ENCODE measurements at regions not wholly inside any gene's neighbourhood (a gene's known extent, or its start where the extent isn't known, plus 50 kb on each side); places are given as distances from the start of the nearest gene placed in this dataset.

- no peak for DNase-seq
Observed at GRCh38 chr10:106435081-106435480, 729.4 kb downstream of the SORCS1 start.

GRCh38 chr10:106424981-106425380 lies 739.5 kb downstream of the SORCS1 start:
- no peaks in the 10 kb centered on the region for H3K27me3 ChIP-seq
- intact Hi-C loops (cut with DNase I): no loop called here
- no peaks in the 10 kb centered on the region for H3K36me3 ChIP-seq
- H3K4me1 ChIP-seq: no peaks in the 10 kb centered on the region
- no peak overlapping the region for H3K27ac ChIP-seq
- TF ChIP-seq, protein P1, sequence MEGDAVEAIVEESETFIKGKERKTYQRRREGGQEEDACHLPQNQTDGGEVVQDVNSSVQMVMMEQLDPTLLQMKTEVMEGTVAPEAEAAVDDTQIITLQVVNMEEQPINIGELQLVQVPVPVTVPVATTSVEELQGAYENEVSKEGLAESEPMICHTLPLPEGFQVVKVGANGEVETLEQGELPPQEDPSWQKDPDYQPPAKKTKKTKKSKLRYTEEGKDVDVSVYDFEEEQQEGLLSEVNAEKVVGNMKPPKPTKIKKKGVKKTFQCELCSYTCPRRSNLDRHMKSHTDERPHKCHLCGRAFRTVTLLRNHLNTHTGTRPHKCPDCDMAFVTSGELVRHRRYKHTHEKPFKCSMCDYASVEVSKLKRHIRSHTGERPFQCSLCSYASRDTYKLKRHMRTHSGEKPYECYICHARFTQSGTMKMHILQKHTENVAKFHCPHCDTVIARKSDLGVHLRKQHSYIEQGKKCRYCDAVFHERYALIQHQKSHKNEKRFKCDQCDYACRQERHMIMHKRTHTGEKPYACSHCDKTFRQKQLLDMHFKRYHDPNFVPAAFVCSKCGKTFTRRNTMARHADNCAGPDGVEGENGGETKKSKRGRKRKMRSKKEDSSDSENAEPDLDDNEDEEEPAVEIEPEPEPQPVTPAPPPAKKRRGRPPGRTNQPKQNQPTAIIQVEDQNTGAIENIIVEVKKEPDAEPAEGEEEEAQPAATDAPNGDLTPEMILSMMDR (IDR thresholded peaks at IDR 0.05): no peak
- DNase-seq (no peak), ATAC-seq (no peak)
- no peak overlapping the region for H3K4me3 ChIP-seq
- H3K9me3 ChIP-seq: no peaks in the 10 kb centered on the region

More at GRCh38 chr10:106435081-106435480, 729.4 kb downstream of the SORCS1 start:
- Histone ChIP-seq H3K4me3 (no peak overlapping the region), H3K27ac (no peak overlapping the region), H3K27me3 (no peaks in the 10 kb centered on the region), H3K9me3 (no peaks in the 10 kb centered on the region), H3K4me1 (no peaks in the 10 kb centered on the region), H3K36me3 (no peaks in the 10 kb centered on the region)
- ATAC-seq: no peak
- TF ChIP-seq, protein P1 (IDR thresholded peaks at IDR 0.05): no peak
- intact Hi-C loops (cut with DNase I): no loop called here

- DNase-seq (no peak), ATAC-seq (no peak)
- Histone ChIP-seq H3K27ac (no peak overlapping the region), H3K4me1 (no peaks in the 10 kb centered on the region), H3K27me3 (no peaks in the 10 kb centered on the region), H3K4me3 (no peak overlapping the region), H3K9me3 (no peaks in the 10 kb centered on the region), H3K36me3 (no peaks in the 10 kb centered on the region)
- intact Hi-C loops (cut with DNase I): no loop called here
- TF ChIP-seq, protein P1 (IDR thresholded peaks at IDR 0.05): no peak
Observed at GRCh38 chr10:106424054-106424453, 740.5 kb downstream of the SORCS1 start.

- Histone ChIP-seq H3K4me3 (no peak overlapping the region), H3K27me3 (no peaks in the 10 kb centered on the region), H3K27ac (no peak overlapping the region), H3K4me1 (no peaks in the 10 kb centered on the region), H3K36me3 (no peaks in the 10 kb centered on the region), H3K9me3 (no peaks in the 10 kb centered on the region)
- ATAC-seq: no peak
- intact Hi-C loops (cut with DNase I): no loop called here
- TF ChIP-seq, protein P1 (IDR thresholded peaks at IDR 0.05): no peak
- DNase-seq: no peak
Observed at GRCh38 chr10:106410331-106410730, 754.2 kb downstream of the SORCS1 start.

DNA sequence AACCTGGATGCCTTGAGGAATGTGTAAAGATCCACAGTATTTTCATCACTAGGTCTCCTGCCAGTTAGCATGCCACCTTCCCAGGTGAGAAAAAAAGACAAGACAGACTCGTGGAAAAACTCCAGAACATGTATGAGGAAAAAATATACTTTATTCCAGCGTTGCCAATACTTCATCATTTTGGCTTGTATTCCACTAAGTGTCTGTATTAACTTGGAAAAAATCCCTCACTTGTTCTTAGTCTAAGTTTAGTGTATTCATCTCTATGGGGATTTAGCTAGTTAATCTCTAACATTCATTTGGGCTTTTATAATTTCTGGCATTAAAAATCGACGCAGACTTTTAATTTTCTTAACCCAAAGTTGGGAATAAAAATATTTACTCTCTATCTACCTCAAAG lies 759.4 kb downstream of the SORCS1 start:
- intact Hi-C loops (cut with DNase I): no loop called here
- H3K27ac ChIP-seq: no peak overlapping the region

More for the DNA sequence above, 759.4 kb downstream of the SORCS1 start:
- ATAC-seq: no peak
- TF ChIP-seq, protein P1 (IDR thresholded peaks at IDR 0.05): no peak
- DNase-seq: no peak
- Histone ChIP-seq H3K36me3 (no peaks in the 10 kb centered on the region), H3K4me3 (no peak overlapping the region), H3K27me3 (no peaks in the 10 kb centered on the region), H3K4me1 (no peaks in the 10 kb centered on the region), H3K9me3 (no peaks in the 10 kb centered on the region)
